KMS-11 (cell line): ENCODE measurements at regions not wholly inside any gene's neighbourhood (a gene's known extent, or its start where the extent isn't known, plus 50 kb on each side); places are given as distances from the start of the nearest gene placed in this dataset.

Experiments
- H2AFZ ChIP-seq: fragments of 200-600 bp; sonication (generic); 2 replicates; pipeline ENCODE4 v1.6.1; 2016; ENCODE audit warnings: antibody characterized with exemption, mixed run types, low read depth
- H3K27ac ChIP-seq: fragments of 200-600 bp; sonication (generic); 2 replicates; pipeline ENCODE4 v1.6.1; 2016; ENCODE audit warnings: mild to moderate bottlenecking, mixed run types
- H3K27me3 ChIP-seq: fragments of 200-600 bp; sonication (generic); 2 replicates; pipeline ENCODE4 v1.6.1; 2017; ENCODE audit warnings: mild to moderate bottlenecking, low read depth, mixed run types, moderate library complexity; ENCODE audit not compliant: insufficient read depth
- H3K36me3 ChIP-seq: fragments of 200-600 bp; sonication (generic); 2 replicates; pipeline ENCODE4 v1.6.1; 2017; ENCODE audit warnings: mild to moderate bottlenecking, mixed run types; ENCODE audit not compliant: insufficient read depth
- H3K4me1 ChIP-seq: fragments of 200-600 bp; sonication (generic); 2 replicates; pipeline ENCODE4 v1.6.1; 2016; ENCODE audit warnings: mild to moderate bottlenecking, low read depth, mixed run types; ENCODE audit not compliant: poor library complexity, severe bottlenecking
- H3K4me2 ChIP-seq: fragments of 200-600 bp; sonication (generic); 2 replicates; pipeline ENCODE4 v1.7.0; 2016; ENCODE audit warnings: mild to moderate bottlenecking, mixed run types
- H3K4me3 ChIP-seq: fragments of 200-600 bp; sonication (generic); IDR thresholded peaks from 2 replicates; pipeline ENCODE4 v1.6.1; 2017; ENCODE audit warnings: low read depth, low read length, mixed read lengths; ENCODE audit not compliant: insufficient read depth
- H3K79me2 ChIP-seq: fragments of 200-600 bp; sonication (generic); 2 replicates; pipeline ENCODE4 v1.6.1; 2016; ENCODE audit warnings: low read depth, mixed run types; ENCODE audit not compliant: insufficient read depth
- H3K9ac ChIP-seq: fragments of 200-600 bp; sonication (generic); 2 replicates; pipeline ENCODE4 v1.6.1; 2016; ENCODE audit warnings: mild to moderate bottlenecking, mixed run types
- H4K20me1 ChIP-seq: fragments of 200-600 bp; sonication (generic); 2 replicates; pipeline ENCODE4 v1.6.1; 2016; ENCODE audit warnings: mild to moderate bottlenecking, mixed run types; ENCODE audit not compliant: insufficient read depth
- CTCF ChIP-seq: fragments of 200-600 bp; sonication (generic); conservative IDR thresholded peaks from 2 replicates; pipeline ENCODE4 v1.6.1; 2017; ENCODE audit warnings: low read depth, mild to moderate bottlenecking, antibody characterized with exemption, low read length, moderate library complexity, mixed read lengths

GRCh38 chr11:129738242-129738641 lies 77.4 kb upstream of the TMEM45B start:
- H3K4me1 ChIP-seq, result no peaks in the 10 kb centered on the region
- no peaks in the 10 kb centered on the region for H3K79me2 ChIP-seq
- H4K20me1 ChIP-seq, result no peaks in the 10 kb centered on the region
- no peak overlapping the region for H3K4me2 ChIP-seq
- no peak overlapping the region for H3K4me3 ChIP-seq
- no peak overlapping the region for H2AFZ ChIP-seq
- no peaks in the 10 kb centered on the region for H3K27me3 ChIP-seq
- H3K36me3 ChIP-seq, result no peaks in the 10 kb centered on the region
- TF ChIP-seq CTCF, result no peak
- no peak overlapping the region for H3K27ac ChIP-seq
- H3K9ac ChIP-seq, result no peak overlapping the region

GRCh38 chr11:129739339-129739738 lies 76.3 kb upstream of the TMEM45B start:
- Histone ChIP-seq H3K9ac (no peak overlapping the region), H4K20me1 (no peaks in the 10 kb centered on the region), H3K27me3 (no peaks in the 10 kb centered on the region), H3K36me3 (no peaks in the 10 kb centered on the region), H3K4me3 (no peak overlapping the region), H3K27ac (no peak overlapping the region), H3K4me2 (no peak overlapping the region), H2AFZ (no peak overlapping the region), H3K4me1 (no peaks in the 10 kb centered on the region), H3K79me2 (no peaks in the 10 kb centered on the region)
- TF ChIP-seq CTCF, result no peak

GRCh38 chr11:129740125-129740719 lies 75.4 kb upstream of the TMEM45B start:
- no peak overlapping the region for H3K27ac ChIP-seq
- no peaks in the 10 kb centered on the region for H3K36me3 ChIP-seq
- H3K4me1 ChIP-seq, result no peaks in the 10 kb centered on the region
- no peak for TF ChIP-seq CTCF
- no peaks in the 10 kb centered on the region for H3K79me2 ChIP-seq
- H3K9ac ChIP-seq, result no peak overlapping the region
- H3K4me2 ChIP-seq, result no peak overlapping the region
- no peak overlapping the region for H2AFZ ChIP-seq
- H3K4me3 ChIP-seq, result no peak overlapping the region
- no peaks in the 10 kb centered on the region for H3K27me3 ChIP-seq
- H4K20me1 ChIP-seq, result no peaks in the 10 kb centered on the region

GRCh38 chr11:129743112-129743815 lies 72.4 kb upstream of the TMEM45B start:
- Histone ChIP-seq H4K20me1 (no peaks in the 10 kb centered on the region), H3K27me3 (no peaks in the 10 kb centered on the region), H3K9ac (no peak overlapping the region), H3K4me3 (no peak overlapping the region), H3K36me3 (no peaks in the 10 kb centered on the region), H3K79me2 (no peaks in the 10 kb centered on the region), H2AFZ (no peak overlapping the region), H3K27ac (no peak overlapping the region), H3K4me1 (no peaks in the 10 kb centered on the region), H3K4me2 (no peak overlapping the region)
- no peak for TF ChIP-seq CTCF
